ENCODE measurements at regions not wholly inside any gene's neighbourhood (a gene's known extent, or its start where the extent isn't known, plus 50 kb on each side); places are given as distances from the start of the nearest gene placed in this dataset.
"Not testable (repeated sequence)": the region's sequence is repeated elsewhere in the genome, so short reads cannot be mapped to it uniquely, and the experiment has no call there.

GRCh38 chr14:56995010-56995409 lies 184.7 kb upstream of the OTX2 start:
- intact Hi-C loops (cut with DNase I) = no loop called here
- H3K4me3 ChIP-seq (replicated peaks in 1 of 3) = no peak overlapping the region
- TF ChIP-seq POLR2A (IDR thresholded peaks at IDR 0.05) = no peak
- no peak for TF ChIP-seq CTCF (IDR thresholded peaks at IDR 0.05)
- no peaks in the 10 kb centered on the region for H3K27me3 ChIP-seq
- no peak for DNase-seq
- no peak overlapping the region for H3K27ac ChIP-seq
- WGBS, 2 donors = 65 to 74% methylated on average over 2 of the region's 2 CpGs
- no peaks in the 10 kb centered on the region for H3K36me3 ChIP-seq
- peaks cover 0 to 11% of the 10 kb centered on the region in 2 donors for H3K4me1 ChIP-seq
- H3K9me3 ChIP-seq = no peaks in the 10 kb centered on the region

GRCh38 chr14:56992332-56992820 lies 182.1 kb upstream of the OTX2 start:
- DNase-seq = no peak

GRCh38 chr14:56990991-56991627 lies 180.8 kb upstream of the OTX2 start:
- DNase-seq; H3K27ac ChIP-seq; H3K4me1 ChIP-seq; H3K36me3 ChIP-seq; H3K4me3 ChIP-seq (replicated peaks in 1 of 3); H3K9me3 ChIP-seq; intact Hi-C loops (cut with DNase I); H3K27me3 ChIP-seq: not testable (repeated sequence)
- 94 to 95% methylated on average over 7 to 29 of the region's 41 CpGs for WGBS, 2 donors

More at GRCh38 chr14:56992332-56992820, 182.1 kb upstream of the OTX2 start:
- H3K27me3 ChIP-seq = no peaks in the 10 kb centered on the region
- no peak for TF ChIP-seq POLR2A (IDR thresholded peaks at IDR 0.05)
- H3K4me3 ChIP-seq (replicated peaks in 1 of 3) = no peak overlapping the region
- intact Hi-C loops (cut with DNase I) = no loop called here
- WGBS, 2 donors = 86 to 89% methylated on average over 19 of the region's 19 CpGs
- peaks cover 0 to 11% of the 10 kb centered on the region in 2 donors for H3K4me1 ChIP-seq
- no peaks in the 10 kb centered on the region for H3K36me3 ChIP-seq
- H3K9me3 ChIP-seq = no peaks in the 10 kb centered on the region
- no peak overlapping the region for H3K27ac ChIP-seq

- Histone ChIP-seq H3K27ac (no peak overlapping the region), H3K27me3 (no peaks in the 10 kb centered on the region), H3K36me3 (no peaks in the 10 kb centered on the region), H3K4me1 (no peaks in the 10 kb centered on the region), H3K4me3 (replicated peaks in 1 of 3) (no peak overlapping the region), H3K9me3 (no peaks in the 10 kb centered on the region)
- DNase-seq = no peak
- WGBS, 2 donors = 88 to 91% methylated on average over 5 of the region's 5 CpGs
- intact Hi-C loops (cut with DNase I) = no loop called here
- TF ChIP-seq POLR2A (IDR thresholded peaks at IDR 0.05) (no peak), CTCF (IDR thresholded peaks at IDR 0.05) (no peak)
Measured at GRCh38 chr14:56989359-56989758, 179.1 kb upstream of the OTX2 start.

- Histone ChIP-seq H3K27ac (peak overlapping the region; percentile 46 to 72 (median 64)), H3K9me3 (no peaks in the 10 kb centered on the region), H3K36me3 (no peaks in the 10 kb centered on the region), H3K4me1 (peaks cover 15 to 17% of the 10 kb centered on the region in 2 donors), H3K27me3 (no peaks in the 10 kb centered on the region), H3K4me3 (replicated peaks in 1 of 3) (no peak overlapping the region)
- peak in 1 of 2 donors; percentile 10 for DNase-seq
- TF ChIP-seq POLR2A (IDR thresholded peaks at IDR 0.05) = no peak
- TF ChIP-seq CTCF (IDR thresholded peaks at IDR 0.05) = no peak
- intact Hi-C loops (cut with DNase I) = no loop called here
- 37 to 46% methylated on average over 3 of the region's 3 CpGs for WGBS, 2 donors
Measured at GRCh38 chr14:56979936-56980335, 169.7 kb upstream of the OTX2 start.

GRCh38 chr14:56976211-56976610 lies 165.9 kb upstream of the OTX2 start:
- intact Hi-C loops (cut with DNase I) = no loop called here
- TF ChIP-seq POLR2A (IDR thresholded peaks at IDR 0.05) = no peak
- no peak for TF ChIP-seq CTCF (IDR thresholded peaks at IDR 0.05)
- WGBS, 2 donors = 80 to 81% methylated on average over 2 of the region's 2 CpGs

More at GRCh38 chr14:56976211-56976610, 165.9 kb upstream of the OTX2 start:
- peaks cover 15 to 17% of the 10 kb centered on the region in 2 donors for H3K4me1 ChIP-seq
- DNase-seq = no peak
- no peaks in the 10 kb centered on the region for H3K27me3 ChIP-seq
- H3K36me3 ChIP-seq = no peaks in the 10 kb centered on the region
- no peak overlapping the region for H3K4me3 ChIP-seq (replicated peaks in 1 of 3)
- no peaks in the 10 kb centered on the region for H3K9me3 ChIP-seq
- no peak overlapping the region for H3K27ac ChIP-seq
